SK-N-SH treated with all-trans-retinoic acid at 6 μM for 48 hours (cell line): ENCODE measurements at regions not wholly inside any gene's neighbourhood (a gene's known extent, or its start where the extent isn't known, plus 50 kb on each side); places are given as distances from the start of the nearest gene placed in this dataset.

ENCODE experiments used
- ATAC-seq: fragments of 200-7000 bp; cut with Tn5 transposase; 3 replicates; pipeline ENCODE4 v1.9.1; 2020; ENCODE audit warnings: mild to moderate bottlenecking, moderate library complexity
- ARNTL ChIP-seq: fragments of 450-650 bp; formaldehyde crosslinking; IDR thresholded peaks from 2 replicates; pipeline ENCODE4 v1.5.0; 2020; ENCODE audit warnings: low read depth, mild to moderate bottlenecking, moderate library complexity, borderline replicate concordance
- BACH2 ChIP-seq: fragments of 250-450 bp; sonication (Bioruptor Pico); IDR thresholded peaks from 2 replicates; pipeline ENCODE4 v1.9.0; 2021; ENCODE audit warnings: mild to moderate bottlenecking, borderline replicate concordance
- CSDC2 ChIP-seq: fragments of 250-450 bp; sonication (Bioruptor Pico); IDR thresholded peaks from 2 replicates; pipeline ENCODE4 v1.5.0; 2020; ENCODE audit warnings: mild to moderate bottlenecking, moderate library complexity
- CSRNP3 ChIP-seq: fragments of 250-450 bp; sonication (Bioruptor Pico); IDR thresholded peaks from 2 replicates; pipeline ENCODE4 v1.5.1; 2021; ENCODE audit warnings: mild to moderate bottlenecking, moderate library complexity
- ESRRG ChIP-seq: fragments of 250-450 bp; sonication (Bioruptor Pico); IDR thresholded peaks from 2 replicates; pipeline ENCODE4 v1.6.1; 2021; ENCODE audit warnings: mild to moderate bottlenecking
- GLIS3 ChIP-seq: fragments of 250-450 bp; sonication (Bioruptor Pico); IDR thresholded peaks from 2 replicates; pipeline ENCODE4 v1.5.0; 2020; ENCODE audit warnings: mild to moderate bottlenecking, moderate library complexity
- ISL1 ChIP-seq: fragments of 250-450 bp; sonication (Bioruptor Pico); IDR thresholded peaks from 2 replicates; pipeline ENCODE4 v2.1.2; 2022; ENCODE audit warnings: mild to moderate bottlenecking, moderate library complexity
- OSR1 ChIP-seq: fragments of 250-450 bp; sonication (Bioruptor Pico); IDR thresholded peaks from 2 replicates; pipeline ENCODE4 v1.8.0; 2022; ENCODE audit warnings: moderate library complexity, mild to moderate bottlenecking, inconsistent platforms
- PPARA ChIP-seq: fragments of 250-450 bp; sonication (Bioruptor Pico); IDR thresholded peaks from 2 replicates; pipeline ENCODE4 v1.5.0; 2020; ENCODE audit warnings: mild to moderate bottlenecking, borderline replicate concordance
- RARB ChIP-seq: fragments of 250-450 bp; sonication (Bioruptor Pico); IDR thresholded peaks from 2 replicates; pipeline ENCODE4 v1.8.0; 2021; ENCODE audit warnings: mild to moderate bottlenecking, moderate library complexity
- SNAI2 ChIP-seq: fragments of 250-450 bp; sonication (Bioruptor Pico); IDR thresholded peaks from 2 replicates; pipeline ENCODE4 v1.5.0; 2020; ENCODE audit warnings: mild to moderate bottlenecking, moderate library complexity
- TCF4 ChIP-seq: fragments of 250-450 bp; sonication (Bioruptor Pico); IDR thresholded peaks from 2 replicates; pipeline ENCODE4 v1.8.0; 2021; ENCODE audit warnings: mild to moderate bottlenecking, moderate library complexity, borderline replicate concordance
- TOX ChIP-seq: fragments of 250-450 bp; sonication (Bioruptor Pico); IDR thresholded peaks from 2 replicates; pipeline ENCODE4 v1.8.0; 2021; ENCODE audit warnings: mild to moderate bottlenecking, moderate library complexity, borderline replicate concordance
- ZC3H10 ChIP-seq: fragments of 250-450 bp; sonication (Bioruptor Pico); IDR thresholded peaks from 2 replicates; pipeline ENCODE4 v1.5.1; 2021; ENCODE audit warnings: mild to moderate bottlenecking, moderate library complexity
- ZFP3 ChIP-seq: fragments of 250-450 bp; sonication (Bioruptor Pico); IDR thresholded peaks from 2 replicates; pipeline ENCODE4 v1.5.0; 2020; ENCODE audit warnings: mild to moderate bottlenecking, moderate library complexity
- ZFP30 ChIP-seq: fragments of 450-650 bp; formaldehyde crosslinking; IDR thresholded peaks from 2 replicates; pipeline ENCODE4 v1.5.0; 2022; ENCODE audit warnings: mild to moderate bottlenecking, moderate library complexity
- ZNF565 ChIP-seq: fragments of 450-650 bp; formaldehyde crosslinking; conservative IDR thresholded peaks from 2 replicates; pipeline ENCODE4 v1.5.0; 2020; ENCODE audit warnings: low read depth, mild to moderate bottlenecking, moderate library complexity
- ZNF70 ChIP-seq: fragments of 450-650 bp; formaldehyde crosslinking; IDR thresholded peaks from 2 replicates; pipeline ENCODE4 v1.5.0; 2020; ENCODE audit warnings: mild to moderate bottlenecking, moderate library complexity
- ZNF8 ChIP-seq: fragments of 450-650 bp; formaldehyde crosslinking; IDR thresholded peaks from 2 replicates; pipeline ENCODE4 v1.5.0; 2020; ENCODE audit warnings: mild to moderate bottlenecking, moderate library complexity
- TF ChIP-seq, protein P1 (sequence below): fragments of 250-450 bp; sonication (Bioruptor Pico); IDR thresholded peaks from 2 replicates; pipeline ENCODE4 v1.8.0; 2020; ENCODE audit warnings: mild to moderate bottlenecking, moderate library complexity, borderline replicate concordance
- TF ChIP-seq, protein P2 (sequence below): fragments of 250-450 bp; sonication (Bioruptor Pico); IDR thresholded peaks from 2 replicates; pipeline ENCODE4 v1.8.0; 2021; ENCODE audit warnings: low read depth, mild to moderate bottlenecking, moderate library complexity, borderline replicate concordance
- TF ChIP-seq, protein P3 (sequence below): fragments of 250-450 bp; sonication (Bioruptor Pico); IDR thresholded peaks from 2 replicates; pipeline ENCODE4 v1.5.0; 2020; ENCODE audit warnings: mild to moderate bottlenecking, moderate library complexity
- TF ChIP-seq, protein P4 (sequence below): fragments of 250-450 bp; sonication (Bioruptor Pico); IDR thresholded peaks from 2 replicates; pipeline ENCODE4 v1.5.1; 2020; ENCODE audit warnings: low read depth, mild to moderate bottlenecking, moderate library complexity

DNA sequence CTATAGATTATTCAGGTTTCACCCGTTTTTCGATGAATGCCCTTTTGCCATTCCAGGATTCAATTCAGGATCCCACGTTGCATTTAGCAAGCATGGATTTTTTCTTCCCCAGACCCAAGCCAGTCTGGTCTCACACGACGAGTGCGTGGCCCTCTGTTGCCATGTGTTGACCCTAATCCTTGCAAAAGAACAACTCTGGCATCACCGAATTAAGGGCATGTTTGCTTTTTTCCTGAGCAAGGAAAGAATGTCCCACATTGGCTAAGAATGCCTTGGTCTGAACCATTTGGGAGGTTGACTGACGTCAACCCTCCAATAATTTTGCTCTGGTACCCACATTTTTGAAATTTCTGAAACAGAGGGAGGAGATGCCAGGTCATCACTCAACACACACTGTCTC is 153.0 kb upstream of the WNT4 start (continued):
- no peak for TF ChIP-seq TOX (CRISPR knock-in tag)

DNA sequence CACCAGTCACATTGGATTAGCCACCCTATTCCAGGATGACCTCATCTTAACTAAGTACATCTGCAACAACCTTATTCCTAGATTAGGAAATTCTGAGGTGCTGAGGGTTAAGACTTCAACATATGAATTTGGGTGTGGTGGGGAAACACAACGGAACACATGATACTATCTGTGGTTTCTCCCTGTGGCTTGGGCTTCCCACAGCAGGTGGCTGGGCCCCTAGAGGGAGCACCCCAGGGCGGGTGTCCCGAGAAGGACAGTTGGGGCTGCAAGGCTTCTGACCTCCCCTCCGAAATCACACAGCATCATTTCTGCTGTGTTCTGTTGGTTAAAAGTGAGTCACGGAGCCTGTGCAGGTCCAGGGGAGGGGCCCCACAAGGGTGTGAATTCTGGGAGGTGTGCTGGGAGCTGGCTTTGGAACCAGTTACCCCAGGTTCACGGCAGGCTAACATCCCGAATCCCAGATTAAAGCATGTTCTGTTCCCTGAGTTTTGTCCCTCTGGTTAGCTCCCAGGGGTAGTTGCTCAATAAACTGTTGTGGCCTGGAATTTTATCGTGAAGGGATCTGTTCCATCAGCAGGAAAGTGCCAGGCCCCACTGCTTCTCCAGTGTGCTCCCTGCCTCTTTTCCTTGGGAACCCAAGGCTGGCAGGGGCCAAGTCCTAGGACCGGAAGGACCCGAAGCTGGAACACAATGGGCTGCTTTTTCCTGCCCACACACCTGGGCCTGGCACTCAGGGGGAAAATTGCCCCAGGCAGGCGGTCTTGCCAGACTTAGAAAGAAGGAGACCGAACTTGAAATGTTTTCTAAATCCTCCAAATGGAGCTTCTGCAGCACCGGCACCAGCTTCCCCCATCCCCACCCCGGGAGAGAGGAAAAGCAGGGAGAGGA is 154.0 kb upstream of the WNT4 start:
- TF ChIP-seq, protein P1, sequence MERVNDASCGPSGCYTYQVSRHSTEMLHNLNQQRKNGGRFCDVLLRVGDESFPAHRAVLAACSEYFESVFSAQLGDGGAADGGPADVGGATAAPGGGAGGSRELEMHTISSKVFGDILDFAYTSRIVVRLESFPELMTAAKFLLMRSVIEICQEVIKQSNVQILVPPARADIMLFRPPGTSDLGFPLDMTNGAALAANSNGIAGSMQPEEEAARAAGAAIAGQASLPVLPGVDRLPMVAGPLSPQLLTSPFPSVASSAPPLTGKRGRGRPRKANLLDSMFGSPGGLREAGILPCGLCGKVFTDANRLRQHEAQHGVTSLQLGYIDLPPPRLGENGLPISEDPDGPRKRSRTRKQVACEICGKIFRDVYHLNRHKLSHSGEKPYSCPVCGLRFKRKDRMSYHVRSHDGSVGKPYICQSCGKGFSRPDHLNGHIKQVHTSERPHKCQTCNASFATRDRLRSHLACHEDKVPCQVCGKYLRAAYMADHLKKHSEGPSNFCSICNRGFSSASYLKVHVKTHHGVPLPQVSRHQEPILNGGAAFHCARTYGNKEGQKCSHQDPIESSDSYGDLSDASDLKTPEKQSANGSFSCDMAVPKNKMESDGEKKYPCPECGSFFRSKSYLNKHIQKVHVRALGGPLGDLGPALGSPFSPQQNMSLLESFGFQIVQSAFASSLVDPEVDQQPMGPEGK (CRISPR knock-in tag): no peak
- no peak for TF ChIP-seq ZC3H10 (CRISPR knock-in tag)
- no peak for ATAC-seq

DNA sequence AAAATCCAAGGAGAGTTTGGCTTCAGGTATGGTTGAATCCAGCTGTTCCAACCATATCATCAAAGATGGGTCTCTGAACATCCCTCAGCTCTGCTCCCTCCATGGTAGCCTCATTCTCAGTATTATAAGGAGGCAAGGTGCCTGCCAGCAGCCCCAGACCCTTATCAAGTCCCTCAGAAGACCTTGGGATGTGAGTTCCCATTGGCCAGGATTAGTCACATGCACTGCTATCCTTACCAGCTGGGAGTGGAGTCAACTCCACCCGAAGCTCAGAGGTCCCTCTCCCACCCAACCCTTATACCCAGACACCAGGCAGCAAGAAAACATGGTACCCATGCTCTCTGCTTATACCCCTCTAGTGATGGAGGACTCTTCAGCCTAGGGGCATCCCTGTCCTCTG is 153.7 kb upstream of the ZBTB40 start:
- no peak for ATAC-seq
- no peak for TF ChIP-seq ESRRG (CRISPR knock-in tag)
- no peak for TF ChIP-seq SNAI2 (CRISPR knock-in tag)
- no peak for TF ChIP-seq TCF4 (CRISPR knock-in tag)
- TF ChIP-seq CSRNP3: no peak
- TF ChIP-seq ARNTL (CRISPR knock-in tag): no peak
- TF ChIP-seq, protein P2, sequence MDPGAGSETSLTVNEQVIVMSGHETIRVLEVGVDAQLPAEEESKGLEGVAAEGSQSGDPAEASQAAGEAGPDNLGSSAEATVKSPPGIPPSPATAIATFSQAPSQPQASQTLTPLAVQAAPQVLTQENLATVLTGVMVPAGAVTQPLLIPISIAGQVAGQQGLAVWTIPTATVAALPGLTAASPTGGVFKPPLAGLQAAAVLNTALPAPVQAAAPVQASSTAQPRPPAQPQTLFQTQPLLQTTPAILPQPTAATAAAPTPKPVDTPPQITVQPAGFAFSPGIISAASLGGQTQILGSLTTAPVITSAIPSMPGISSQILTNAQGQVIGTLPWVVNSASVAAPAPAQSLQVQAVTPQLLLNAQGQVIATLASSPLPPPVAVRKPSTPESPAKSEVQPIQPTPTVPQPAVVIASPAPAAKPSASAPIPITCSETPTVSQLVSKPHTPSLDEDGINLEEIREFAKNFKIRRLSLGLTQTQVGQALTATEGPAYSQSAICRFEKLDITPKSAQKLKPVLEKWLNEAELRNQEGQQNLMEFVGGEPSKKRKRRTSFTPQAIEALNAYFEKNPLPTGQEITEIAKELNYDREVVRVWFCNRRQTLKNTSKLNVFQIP (CRISPR knock-in tag): no peak
- no peak for TF ChIP-seq OSR1 (CRISPR knock-in tag)
- TF ChIP-seq ISL1 (CRISPR knock-in tag): no peak
- TF ChIP-seq ZNF8 (CRISPR knock-in tag): no peak
- no peak for TF ChIP-seq GLIS3 (CRISPR knock-in tag)
- TF ChIP-seq ZFP3 (CRISPR knock-in tag): no peak
- no peak for TF ChIP-seq ZNF565 (CRISPR knock-in tag)
- no peak for TF ChIP-seq ZNF70
- no peak for TF ChIP-seq ZC3H10 (CRISPR knock-in tag)
- no peak for TF ChIP-seq PPARA (CRISPR knock-in tag)
- no peak for TF ChIP-seq RARB (CRISPR knock-in tag)
- TF ChIP-seq CSDC2 (CRISPR knock-in tag): no peak
- TF ChIP-seq TOX (CRISPR knock-in tag): no peak
- no peak for TF ChIP-seq ZFP30 (CRISPR knock-in tag)
- no peak for TF ChIP-seq BACH2 (CRISPR knock-in tag)

GRCh38 chr1:22303816-22304215 is 147.8 kb upstream of the ZBTB40 start:
- ATAC-seq: no peak
- no peak for TF ChIP-seq BACH2 (CRISPR knock-in tag)
- no peak for TF ChIP-seq ZFP30 (CRISPR knock-in tag)
- TF ChIP-seq, protein P3, sequence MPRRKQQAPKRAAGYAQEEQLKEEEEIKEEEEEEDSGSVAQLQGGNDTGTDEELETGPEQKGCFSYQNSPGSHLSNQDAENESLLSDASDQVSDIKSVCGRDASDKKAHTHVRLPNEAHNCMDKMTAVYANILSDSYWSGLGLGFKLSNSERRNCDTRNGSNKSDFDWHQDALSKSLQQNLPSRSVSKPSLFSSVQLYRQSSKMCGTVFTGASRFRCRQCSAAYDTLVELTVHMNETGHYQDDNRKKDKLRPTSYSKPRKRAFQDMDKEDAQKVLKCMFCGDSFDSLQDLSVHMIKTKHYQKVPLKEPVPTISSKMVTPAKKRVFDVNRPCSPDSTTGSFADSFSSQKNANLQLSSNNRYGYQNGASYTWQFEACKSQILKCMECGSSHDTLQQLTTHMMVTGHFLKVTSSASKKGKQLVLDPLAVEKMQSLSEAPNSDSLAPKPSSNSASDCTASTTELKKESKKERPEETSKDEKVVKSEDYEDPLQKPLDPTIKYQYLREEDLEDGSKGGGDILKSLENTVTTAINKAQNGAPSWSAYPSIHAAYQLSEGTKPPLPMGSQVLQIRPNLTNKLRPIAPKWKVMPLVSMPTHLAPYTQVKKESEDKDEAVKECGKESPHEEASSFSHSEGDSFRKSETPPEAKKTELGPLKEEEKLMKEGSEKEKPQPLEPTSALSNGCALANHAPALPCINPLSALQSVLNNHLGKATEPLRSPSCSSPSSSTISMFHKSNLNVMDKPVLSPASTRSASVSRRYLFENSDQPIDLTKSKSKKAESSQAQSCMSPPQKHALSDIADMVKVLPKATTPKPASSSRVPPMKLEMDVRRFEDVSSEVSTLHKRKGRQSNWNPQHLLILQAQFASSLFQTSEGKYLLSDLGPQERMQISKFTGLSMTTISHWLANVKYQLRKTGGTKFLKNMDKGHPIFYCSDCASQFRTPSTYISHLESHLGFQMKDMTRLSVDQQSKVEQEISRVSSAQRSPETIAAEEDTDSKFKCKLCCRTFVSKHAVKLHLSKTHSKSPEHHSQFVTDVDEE (CRISPR knock-in tag): no peak
- TF ChIP-seq, protein P4, sequence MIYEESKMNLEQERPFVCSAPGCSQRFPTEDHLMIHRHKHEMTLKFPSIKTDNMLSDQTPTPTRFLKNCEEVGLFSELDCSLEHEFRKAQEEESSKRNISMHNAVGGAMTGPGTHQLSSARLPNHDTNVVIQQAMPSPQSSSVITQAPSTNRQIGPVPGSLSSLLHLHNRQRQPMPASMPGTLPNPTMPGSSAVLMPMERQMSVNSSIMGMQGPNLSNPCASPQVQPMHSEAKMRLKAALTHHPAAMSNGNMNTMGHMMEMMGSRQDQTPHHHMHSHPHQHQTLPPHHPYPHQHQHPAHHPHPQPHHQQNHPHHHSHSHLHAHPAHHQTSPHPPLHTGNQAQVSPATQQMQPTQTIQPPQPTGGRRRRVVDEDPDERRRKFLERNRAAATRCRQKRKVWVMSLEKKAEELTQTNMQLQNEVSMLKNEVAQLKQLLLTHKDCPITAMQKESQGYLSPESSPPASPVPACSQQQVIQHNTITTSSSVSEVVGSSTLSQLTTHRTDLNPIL (CRISPR knock-in tag): no peak
- no peak for TF ChIP-seq GLIS3 (CRISPR knock-in tag)
- TF ChIP-seq CSRNP3: no peak
- no peak for TF ChIP-seq ZC3H10 (CRISPR knock-in tag)
- TF ChIP-seq ARNTL (CRISPR knock-in tag): no peak
- no peak for TF ChIP-seq ISL1 (CRISPR knock-in tag)
- TF ChIP-seq, protein P2 (CRISPR knock-in tag): no peak
- TF ChIP-seq PPARA (CRISPR knock-in tag): no peak
- no peak for TF ChIP-seq TCF4 (CRISPR knock-in tag)
